ENCODE measurements at regions not wholly inside any gene's neighbourhood (a gene's known extent, or its start where the extent isn't known, plus 50 kb on each side); places are given as distances from the start of the nearest gene placed in this dataset.

GRCh38 chr20:24766826-24767622 lies 182.0 kb upstream of the CST7 start:
- no peak for DNase-seq (ENCODE audit: extremely low read depth, low read depth)
- TF ChIP-seq, protein P1, sequence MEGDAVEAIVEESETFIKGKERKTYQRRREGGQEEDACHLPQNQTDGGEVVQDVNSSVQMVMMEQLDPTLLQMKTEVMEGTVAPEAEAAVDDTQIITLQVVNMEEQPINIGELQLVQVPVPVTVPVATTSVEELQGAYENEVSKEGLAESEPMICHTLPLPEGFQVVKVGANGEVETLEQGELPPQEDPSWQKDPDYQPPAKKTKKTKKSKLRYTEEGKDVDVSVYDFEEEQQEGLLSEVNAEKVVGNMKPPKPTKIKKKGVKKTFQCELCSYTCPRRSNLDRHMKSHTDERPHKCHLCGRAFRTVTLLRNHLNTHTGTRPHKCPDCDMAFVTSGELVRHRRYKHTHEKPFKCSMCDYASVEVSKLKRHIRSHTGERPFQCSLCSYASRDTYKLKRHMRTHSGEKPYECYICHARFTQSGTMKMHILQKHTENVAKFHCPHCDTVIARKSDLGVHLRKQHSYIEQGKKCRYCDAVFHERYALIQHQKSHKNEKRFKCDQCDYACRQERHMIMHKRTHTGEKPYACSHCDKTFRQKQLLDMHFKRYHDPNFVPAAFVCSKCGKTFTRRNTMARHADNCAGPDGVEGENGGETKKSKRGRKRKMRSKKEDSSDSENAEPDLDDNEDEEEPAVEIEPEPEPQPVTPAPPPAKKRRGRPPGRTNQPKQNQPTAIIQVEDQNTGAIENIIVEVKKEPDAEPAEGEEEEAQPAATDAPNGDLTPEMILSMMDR (IDR thresholded peaks at IDR 0.05; ENCODE audit: low read depth, low read length): no peak

GRCh38 chr20:24767623-24768100 lies 181.4 kb upstream of the CST7 start:
- DNase-seq (ENCODE audit: extremely low read depth, low read depth): no peak
- TF ChIP-seq, protein P1 (IDR thresholded peaks at IDR 0.05; ENCODE audit: low read depth, low read length): no peak

GRCh38 chr20:24768201-24768636 lies 180.8 kb upstream of the CST7 start:
- no peak for DNase-seq (ENCODE audit: extremely low read depth, low read depth)
- TF ChIP-seq, protein P1 (IDR thresholded peaks at IDR 0.05; ENCODE audit: low read depth, low read length): no peak

DNA sequence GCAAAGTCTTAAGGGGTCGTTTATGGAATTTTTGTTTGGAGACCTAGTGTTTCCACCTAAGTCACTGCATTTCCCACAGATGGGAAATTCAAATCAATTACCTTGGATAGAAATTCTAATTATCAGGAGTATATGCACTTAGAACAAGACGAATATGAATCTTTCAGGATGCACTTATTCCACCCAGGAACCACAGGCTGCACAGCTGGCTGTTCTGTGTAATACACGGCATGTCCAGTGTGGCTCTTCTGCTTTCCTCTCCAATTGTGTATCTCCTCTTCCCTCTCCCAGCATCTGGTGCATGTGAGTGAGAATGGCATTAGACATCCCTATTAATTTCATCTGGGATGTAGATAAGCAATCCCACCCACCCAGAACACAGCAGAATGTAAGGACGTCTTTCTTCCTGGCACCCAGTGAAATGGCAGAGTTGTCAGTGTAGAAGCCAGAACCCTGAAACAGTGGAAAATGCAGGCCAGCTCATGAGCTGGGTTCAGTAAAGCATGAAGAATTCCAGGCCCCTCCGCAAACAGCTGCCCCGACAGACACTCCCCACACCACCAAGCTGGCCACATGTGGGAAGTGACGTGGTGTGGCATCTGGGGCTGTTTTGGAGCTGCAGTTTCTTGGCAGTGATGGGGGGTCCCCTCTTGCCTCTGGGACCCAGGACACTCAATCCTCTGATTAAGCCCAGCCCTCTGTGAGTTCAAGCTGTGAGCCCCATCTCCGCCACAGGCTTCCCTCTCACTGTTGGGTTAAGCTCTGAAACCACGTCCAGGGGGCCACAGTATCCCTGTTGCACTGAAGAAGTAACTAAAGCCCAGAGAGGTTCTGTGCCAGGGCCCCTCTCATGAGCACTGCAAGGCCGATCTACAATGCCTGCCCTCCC lies 180.1 kb upstream of the CST7 start:
- DNase-seq (ENCODE audit: extremely low read depth, low read depth): no peak
- TF ChIP-seq, protein P1 (IDR thresholded peaks at IDR 0.05; ENCODE audit: low read depth, low read length): no peak

DNA sequence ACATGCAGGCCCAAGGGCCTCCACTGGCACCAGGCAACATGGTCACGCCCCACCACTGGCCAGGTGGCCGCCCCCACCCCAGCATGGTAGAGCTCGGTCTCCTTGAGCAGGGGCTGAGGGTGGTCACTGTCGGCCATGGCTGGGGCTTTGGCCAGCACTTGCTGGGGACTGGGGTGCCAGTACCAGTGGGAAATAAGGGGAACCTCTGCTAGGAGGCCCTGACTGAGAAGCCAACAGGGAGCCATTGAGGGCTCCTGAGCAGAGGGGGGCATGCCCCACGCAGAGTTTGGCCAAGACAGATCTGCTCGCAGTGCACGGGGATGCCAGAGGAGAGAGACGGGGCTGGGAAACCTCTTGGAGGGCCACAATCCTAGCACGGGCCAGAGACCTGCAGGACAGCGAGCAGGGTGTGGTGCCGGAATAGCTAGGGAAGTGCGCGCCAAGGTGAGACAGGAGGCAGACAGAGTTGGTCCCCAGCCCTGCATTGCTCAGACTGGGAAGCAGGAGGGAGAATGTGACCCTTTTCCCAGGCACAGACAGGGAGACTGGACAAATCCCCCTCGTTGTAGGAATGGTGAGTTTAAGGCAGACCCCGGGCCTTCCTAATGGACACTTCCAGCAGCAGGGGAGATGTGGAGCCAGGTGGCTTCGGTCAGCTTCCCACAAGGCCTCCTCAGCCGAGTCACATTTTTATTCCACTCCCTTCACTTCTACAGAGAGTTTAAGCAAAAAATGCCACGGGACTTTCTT lies 179.0 kb upstream of the CST7 start:
- TF ChIP-seq, protein P1 (IDR thresholded peaks at IDR 0.05; ENCODE audit: low read depth, low read length): no peak
- DNase-seq (ENCODE audit: extremely low read depth, low read depth): no peak

GRCh38 chr20:24770628-24771541 lies 178.2 kb upstream of the CST7 start:
- no peak for DNase-seq (ENCODE audit: extremely low read depth, low read depth)
- TF ChIP-seq, protein P1 (IDR thresholded peaks at IDR 0.05; ENCODE audit: low read depth, low read length): no peak

All from AG09319 (cell line).